HG03196 (cell line): ENCODE measurements at regions not wholly inside any gene's neighbourhood (a gene's known extent, or its start where the extent isn't known, plus 50 kb on each side); places are given as distances from the start of the nearest gene placed in this dataset.

ENCODE experiments used
- ATAC-seq: cut with Tn5 transposase; IDR thresholded peaks from one replicate; pipeline ENCODE4 v1.9.1; 2021; ENCODE audit not compliant: unreplicated experiment

- no peak for ATAC-seq
Observed at GRCh38 chr2:176753205-176753604, 459.4 kb upstream of the HNRNPA3 start.

GRCh38 chr2:176753752-176754474 is 458.7 kb upstream of the HNRNPA3 start:
- ATAC-seq = no peak

GRCh38 chr2:176755537-176756135 is 457.0 kb upstream of the HNRNPA3 start:
- ATAC-seq = no peak

GRCh38 chr2:176758426-176758825 is 454.2 kb upstream of the HNRNPA3 start:
- ATAC-seq = no peak

GRCh38 chr2:176760439-176760838 is 452.2 kb upstream of the HNRNPA3 start:
- ATAC-seq = no peak

- no peak for ATAC-seq
Observed at GRCh38 chr2:176763130-176763529, 449.5 kb upstream of the HNRNPA3 start.

GRCh38 chr2:176763851-176764404 is 448.7 kb upstream of the HNRNPA3 start:
- ATAC-seq = no peak

- ATAC-seq = no peak
Observed at GRCh38 chr2:176764921-176765320, 447.7 kb upstream of the HNRNPA3 start.

- ATAC-seq = no peak
Observed at GRCh38 chr2:176766005-176766404, 446.6 kb upstream of the HNRNPA3 start.

GRCh38 chr2:176768185-176768584 is 444.4 kb upstream of the HNRNPA3 start:
- ATAC-seq = no peak

GRCh38 chr2:176769021-176769420 is 443.6 kb upstream of the HNRNPA3 start:
- ATAC-seq = no peak

- no peak for ATAC-seq
Observed at GRCh38 chr2:176769499-176770370, 442.9 kb upstream of the HNRNPA3 start.

GRCh38 chr2:176772816-176773215 is 439.8 kb upstream of the HNRNPA3 start:
- no peak for ATAC-seq

- ATAC-seq = no peak
Observed at GRCh38 chr2:176774766-176775451, 437.7 kb upstream of the HNRNPA3 start.

GRCh38 chr2:176777262-176777661 is 435.3 kb upstream of the HNRNPA3 start:
- no peak for ATAC-seq

- no peak for ATAC-seq
Observed at GRCh38 chr2:176779917-176780316, 432.7 kb upstream of the HNRNPA3 start.

GRCh38 chr2:176780348-176780747 is 432.2 kb upstream of the HNRNPA3 start:
- no peak for ATAC-seq

- no peak for ATAC-seq
Observed at GRCh38 chr2:176781570-176782217, 430.9 kb upstream of the HNRNPA3 start.

- ATAC-seq = no peak
Observed at GRCh38 chr2:176784633-176785200, 427.9 kb upstream of the HNRNPA3 start.

- no peak for ATAC-seq
Observed at GRCh38 chr2:176789751-176790150, 422.8 kb upstream of the HNRNPA3 start.
